ENCODE measurements at regions not wholly inside any gene's neighbourhood (a gene's known extent, or its start where the extent isn't known, plus 50 kb on each side); places are given as distances from the start of the nearest gene placed in this dataset.
"Not testable (repeated sequence)": the region's sequence is repeated elsewhere in the genome, so short reads cannot be mapped to it uniquely, and the experiment has no call there.

- DNase-seq = no peak
Observed at GRCh38 chr14:29982171-29982570, 54.5 kb upstream of the PRKD1 start.

GRCh38 chr14:29982993-29983392, 55.3 kb upstream of the PRKD1 start:
- DNase-seq = no peak

- not testable (repeated sequence) for DNase-seq
Observed at GRCh38 chr14:29990344-29990857, 62.8 kb upstream of the PRKD1 start.

GRCh38 chr14:29990993-29991392, 63.3 kb upstream of the PRKD1 start:
- no peak for DNase-seq

GRCh38 chr14:29993143-29993542, 65.5 kb upstream of the PRKD1 start:
- DNase-seq = no peak

- DNase-seq = no peak
Observed at GRCh38 chr14:29999013-29999539, 71.4 kb upstream of the PRKD1 start.

GRCh38 chr14:30002859-30003258, 75.2 kb upstream of the PRKD1 start:
- no peak for DNase-seq

GRCh38 chr14:30005114-30005808, 77.6 kb upstream of the PRKD1 start:
- no peak for DNase-seq

- DNase-seq = no peak
Observed at GRCh38 chr14:30006695-30007094, 79.0 kb upstream of the PRKD1 start.

GRCh38 chr14:30015489-30015888, 87.8 kb upstream of the PRKD1 start:
- no peak for DNase-seq

GRCh38 chr14:30016002-30016401, 88.4 kb upstream of the PRKD1 start:
- no peak for DNase-seq

GRCh38 chr14:30017370-30017993, 89.8 kb upstream of the PRKD1 start:
- no peak for DNase-seq

GRCh38 chr14:30020271-30020670, 92.6 kb upstream of the PRKD1 start:
- no peak for DNase-seq

GRCh38 chr14:30020687-30021086, 93.0 kb upstream of the PRKD1 start:
- DNase-seq = no peak

- not testable (repeated sequence) for DNase-seq
Observed at GRCh38 chr14:30023350-30023749, 95.7 kb upstream of the PRKD1 start.

- no peak for DNase-seq
Observed at GRCh38 chr14:30034152-30034551, 106.5 kb upstream of the PRKD1 start.

GRCh38 chr14:30035361-30035760, 107.7 kb upstream of the PRKD1 start:
- no peak for DNase-seq

GRCh38 chr14:30045720-30046119, 118.1 kb upstream of the PRKD1 start:
- no peak for DNase-seq

GRCh38 chr14:30053103-30053502, 125.5 kb upstream of the PRKD1 start:
- no peak for DNase-seq

GRCh38 chr14:30054201-30054600, 126.6 kb upstream of the PRKD1 start:
- DNase-seq = no peak

- no peak for DNase-seq
Observed at GRCh38 chr14:30058401-30058800, 130.8 kb upstream of the PRKD1 start.

- no peak for DNase-seq
Observed at GRCh38 chr14:30063746-30064145, 136.1 kb upstream of the PRKD1 start.

- no peak for DNase-seq
Observed at GRCh38 chr14:30064454-30064853, 136.8 kb upstream of the PRKD1 start.

- no peak for DNase-seq
Observed at GRCh38 chr14:30069536-30069935, 141.9 kb upstream of the PRKD1 start.

All from CD4-positive, alpha-beta T cell treated with Interleukin-12 subunit alpha and Interleukin-12 subunit beta, for 1 hour (primary cell).